IPS-18a (cell line): ENCODE measurements at regions not wholly inside any gene's neighbourhood (a gene's known extent, or its start where the extent isn't known, plus 50 kb on each side); places are given as distances from the start of the nearest gene placed in this dataset.

ENCODE experiments used
- H3K27ac ChIP-seq: one replicate; pipeline ENCODE4 v1.5.1; 2013; ENCODE audit warnings: low read length
- H3K27me3 ChIP-seq: one replicate; pipeline ENCODE4 v1.6.1; 2013; ENCODE audit warnings: mild to moderate bottlenecking, low read length; ENCODE audit not compliant: control insufficient read depth, insufficient read depth
- H3K36me3 ChIP-seq: one replicate; pipeline ENCODE4 v1.6.1; 2013; ENCODE audit warnings: low read depth, low read length; ENCODE audit not compliant: control insufficient read depth
- H3K4me1 ChIP-seq: one replicate; pipeline ENCODE4 v1.6.1; 2013; ENCODE audit warnings: low read depth, low read length; ENCODE audit not compliant: control insufficient read depth
- H3K4me3 ChIP-seq: one replicate; pipeline ENCODE4 v1.5.1; 2013; ENCODE audit warnings: low read length
- H3K9ac ChIP-seq: one replicate; pipeline ENCODE4 v1.6.1; 2013; ENCODE audit warnings: mild to moderate bottlenecking, low read length, moderate library complexity
- H3K9me3 ChIP-seq: one replicate; pipeline ENCODE4 v1.6.1; 2013; ENCODE audit warnings: low read depth, low read length; ENCODE audit not compliant: control insufficient read depth

- no peaks in the 10 kb centered on the region for H3K27me3 ChIP-seq
- H3K36me3 ChIP-seq = no peaks in the 10 kb centered on the region
- peaks cover 6% of the 10 kb centered on the region for H3K4me1 ChIP-seq
- no peaks in the 10 kb centered on the region for H3K9me3 ChIP-seq
- H3K27ac ChIP-seq = no peak overlapping the region
- H3K4me3 ChIP-seq = no peak overlapping the region
- H3K9ac ChIP-seq = no peak overlapping the region
These were observed 228.8 kb upstream of the B3GALT2 start for GRCh38 chr1:193415256-193415655.

DNA sequence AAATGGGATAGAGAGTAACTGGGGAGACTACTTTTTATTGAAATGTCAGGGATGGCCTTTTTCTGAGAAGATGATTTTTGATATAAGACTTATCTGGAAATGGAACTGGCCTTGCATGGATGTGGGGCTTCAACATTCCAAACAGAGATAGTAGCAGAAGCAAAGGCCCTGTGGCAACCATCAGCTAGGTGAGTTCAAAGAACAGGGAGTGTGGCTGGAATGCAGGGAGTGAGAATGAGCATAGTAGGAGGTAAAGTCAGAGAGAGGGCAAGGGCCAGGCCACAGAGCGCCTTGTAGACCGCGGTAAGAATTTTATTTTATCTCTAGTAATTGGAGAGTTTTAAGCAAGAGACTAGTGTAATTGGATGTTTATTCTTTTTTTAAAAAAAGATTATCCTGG is 227.0 kb upstream of the B3GALT2 start:
- H3K9me3 ChIP-seq = no peaks in the 10 kb centered on the region
- no peak overlapping the region for H3K27ac ChIP-seq
- H3K4me3 ChIP-seq = no peak overlapping the region
- no peaks in the 10 kb centered on the region for H3K36me3 ChIP-seq
- H3K9ac ChIP-seq = no peak overlapping the region
- no peaks in the 10 kb centered on the region for H3K27me3 ChIP-seq
- H3K4me1 ChIP-seq = peaks cover 6% of the 10 kb centered on the region

DNA sequence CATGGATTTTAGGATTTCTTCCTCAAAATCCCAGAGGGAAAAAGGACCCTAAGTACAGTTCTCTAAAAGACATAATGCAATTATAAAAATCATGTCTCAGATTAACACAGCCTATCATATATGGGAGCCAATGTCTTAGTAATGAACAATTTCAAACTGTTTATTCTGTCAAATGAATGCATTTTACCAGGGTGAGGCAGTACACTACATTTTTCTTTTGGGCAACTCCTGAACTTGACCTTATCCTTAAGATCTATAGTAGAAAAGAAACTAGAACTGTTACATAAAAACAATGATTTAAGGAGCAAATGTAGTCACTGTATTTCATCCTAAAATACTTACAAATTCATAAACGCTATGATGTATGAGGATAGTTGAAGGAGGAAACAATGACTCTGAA is 226.3 kb upstream of the B3GALT2 start:
- Histone ChIP-seq H3K4me1 (peaks cover 6% of the 10 kb centered on the region), H3K27me3 (no peaks in the 10 kb centered on the region), H3K27ac (no peak overlapping the region), H3K9me3 (no peaks in the 10 kb centered on the region), H3K4me3 (no peak overlapping the region), H3K36me3 (no peaks in the 10 kb centered on the region), H3K9ac (no peak overlapping the region)

GRCh38 chr1:193411714-193412113 is 225.3 kb upstream of the B3GALT2 start:
- Histone ChIP-seq H3K9ac (no peak overlapping the region), H3K36me3 (no peaks in the 10 kb centered on the region), H3K9me3 (no peaks in the 10 kb centered on the region), H3K4me1 (peaks cover 6% of the 10 kb centered on the region), H3K27me3 (no peaks in the 10 kb centered on the region), H3K27ac (no peak overlapping the region), H3K4me3 (no peak overlapping the region)

GRCh38 chr1:193411215-193411614 is 224.8 kb upstream of the B3GALT2 start:
- peaks cover 2% of the 10 kb centered on the region for H3K4me1 ChIP-seq
- no peak overlapping the region for H3K9ac ChIP-seq
- no peaks in the 10 kb centered on the region for H3K36me3 ChIP-seq
- H3K27ac ChIP-seq = no peak overlapping the region
- H3K9me3 ChIP-seq = no peaks in the 10 kb centered on the region
- H3K4me3 ChIP-seq = no peak overlapping the region
- H3K27me3 ChIP-seq = no peaks in the 10 kb centered on the region

GRCh38 chr1:193408782-193409293 is 222.4 kb upstream of the B3GALT2 start:
- Histone ChIP-seq H3K36me3 (no peaks in the 10 kb centered on the region), H3K9me3 (no peaks in the 10 kb centered on the region), H3K27ac (no peak overlapping the region), H3K4me1 (no peaks in the 10 kb centered on the region), H3K9ac (no peak overlapping the region), H3K4me3 (no peak overlapping the region), H3K27me3 (no peaks in the 10 kb centered on the region)

DNA sequence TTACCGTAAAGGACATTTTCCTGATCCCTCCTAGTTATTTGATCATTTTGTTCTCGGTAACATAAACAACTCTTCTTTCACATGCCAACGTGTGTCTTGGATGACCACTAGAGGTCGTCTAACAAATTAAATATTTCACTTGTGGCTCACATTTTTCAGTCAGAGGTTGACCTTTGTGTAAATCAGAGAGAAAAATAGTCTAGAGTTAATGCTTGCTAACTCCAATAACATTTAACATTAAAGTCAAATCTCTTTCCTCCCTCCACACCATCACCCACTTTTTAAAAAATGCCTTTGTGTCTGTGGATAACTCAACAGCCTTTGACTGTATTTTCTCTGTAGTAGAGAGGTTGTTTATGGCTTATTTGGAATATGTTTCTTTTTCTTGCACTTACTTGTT is 220.5 kb upstream of the B3GALT2 start:
- Histone ChIP-seq H3K36me3 (no peaks in the 10 kb centered on the region), H3K4me1 (no peaks in the 10 kb centered on the region), H3K27me3 (no peaks in the 10 kb centered on the region), H3K9me3 (no peaks in the 10 kb centered on the region), H3K4me3 (no peak overlapping the region), H3K27ac (no peak overlapping the region), H3K9ac (no peak overlapping the region)

DNA sequence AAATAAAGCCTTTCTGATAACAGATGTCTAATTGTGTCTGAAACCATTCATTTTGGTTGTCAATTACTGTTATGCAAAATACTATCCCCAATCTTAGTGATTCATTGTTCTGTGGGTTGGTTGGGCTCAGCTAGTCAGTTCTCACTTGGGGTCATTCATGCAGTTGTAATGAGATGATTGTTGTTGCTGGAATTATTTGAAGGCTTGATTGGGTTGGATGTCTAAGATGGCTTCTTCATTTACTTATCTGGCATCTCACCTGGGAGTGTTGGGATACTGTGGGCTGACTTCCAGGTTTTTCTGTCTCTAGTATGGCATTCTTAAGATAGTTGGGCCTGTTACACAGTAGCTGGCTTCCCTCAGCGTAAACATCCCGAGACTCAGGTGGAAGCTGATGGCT is 217.8 kb upstream of the B3GALT2 start:
- H3K27ac ChIP-seq = no peak overlapping the region
- H3K9me3 ChIP-seq = no peaks in the 10 kb centered on the region
- no peak overlapping the region for H3K4me3 ChIP-seq
- no peaks in the 10 kb centered on the region for H3K4me1 ChIP-seq
- H3K9ac ChIP-seq = no peak overlapping the region
- H3K27me3 ChIP-seq = no peaks in the 10 kb centered on the region
- no peaks in the 10 kb centered on the region for H3K36me3 ChIP-seq

- H3K4me1 ChIP-seq = no peaks in the 10 kb centered on the region
- no peaks in the 10 kb centered on the region for H3K27me3 ChIP-seq
- H3K36me3 ChIP-seq = no peaks in the 10 kb centered on the region
- H3K4me3 ChIP-seq = no peak overlapping the region
- H3K27ac ChIP-seq = no peak overlapping the region
- H3K9ac ChIP-seq = no peak overlapping the region
- H3K9me3 ChIP-seq = no peaks in the 10 kb centered on the region
These were observed 216.6 kb upstream of the B3GALT2 start for GRCh38 chr1:193402977-193403376.

DNA sequence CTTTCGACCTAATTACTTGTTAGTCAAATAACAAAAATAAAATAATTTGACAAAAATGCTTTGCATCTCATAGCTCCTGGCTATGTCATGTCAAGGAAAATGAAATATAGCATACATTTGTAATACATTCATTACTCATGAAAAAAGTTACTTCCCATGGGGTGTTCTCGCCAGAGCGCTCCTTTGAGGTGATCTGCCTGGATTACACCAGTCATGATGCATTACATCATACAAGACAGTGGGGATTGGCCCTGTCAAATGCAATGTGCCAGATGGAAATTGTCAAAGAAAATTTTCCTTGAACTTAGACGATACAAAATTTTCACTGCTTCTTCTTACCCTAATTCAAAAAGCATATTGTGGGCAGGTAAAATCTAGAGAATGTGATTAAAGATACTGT is 215.6 kb upstream of the B3GALT2 start:
- Histone ChIP-seq H3K4me1 (no peaks in the 10 kb centered on the region), H3K27me3 (no peaks in the 10 kb centered on the region), H3K9me3 (no peaks in the 10 kb centered on the region), H3K9ac (no peak overlapping the region), H3K4me3 (no peak overlapping the region), H3K36me3 (no peaks in the 10 kb centered on the region), H3K27ac (no peak overlapping the region)

- Histone ChIP-seq H3K4me3 (no peak overlapping the region), H3K27me3 (no peaks in the 10 kb centered on the region), H3K9me3 (no peaks in the 10 kb centered on the region), H3K27ac (no peak overlapping the region), H3K4me1 (no peaks in the 10 kb centered on the region), H3K36me3 (no peaks in the 10 kb centered on the region), H3K9ac (no peak overlapping the region)
These were observed 207.9 kb upstream of the B3GALT2 start for GRCh38 chr1:193394336-193394735.

- Histone ChIP-seq H3K27me3 (no peaks in the 10 kb centered on the region), H3K4me1 (no peaks in the 10 kb centered on the region), H3K36me3 (no peaks in the 10 kb centered on the region), H3K9me3 (no peaks in the 10 kb centered on the region), H3K27ac (no peak overlapping the region), H3K4me3 (no peak overlapping the region), H3K9ac (no peak overlapping the region)
These were observed 206.3 kb upstream of the B3GALT2 start for GRCh38 chr1:193392686-193393085.
